ENCODE measurements at regions not wholly inside any gene's neighbourhood (a gene's known extent, or its start where the extent isn't known, plus 50 kb on each side); places are given as distances from the start of the nearest gene placed in this dataset.
"Not testable (repeated sequence)": the region's sequence is repeated elsewhere in the genome, so short reads cannot be mapped to it uniquely, and the experiment has no call there.

DNA sequence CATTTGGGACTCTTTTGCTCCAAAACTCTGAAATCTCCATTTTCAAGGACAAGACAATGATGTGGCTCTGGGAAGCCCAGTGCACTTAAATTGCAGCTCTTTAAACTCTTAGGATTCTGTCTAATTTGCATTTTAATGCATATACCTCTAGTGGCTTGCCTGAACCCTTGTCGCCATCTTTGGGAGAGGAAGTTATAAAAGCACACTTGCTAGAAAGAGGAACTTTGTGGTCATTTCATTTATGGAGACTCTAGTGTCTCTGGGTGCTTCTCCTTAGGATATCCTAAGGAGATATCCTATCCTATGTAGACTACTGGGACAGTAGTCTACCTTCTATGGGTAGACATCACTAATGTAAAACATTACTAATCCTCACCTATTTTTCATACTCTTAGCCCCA is 77.3 kb upstream of the SLC1A3 start:
- no peak for DNase-seq (ENCODE audit: low spot score)

DNA sequence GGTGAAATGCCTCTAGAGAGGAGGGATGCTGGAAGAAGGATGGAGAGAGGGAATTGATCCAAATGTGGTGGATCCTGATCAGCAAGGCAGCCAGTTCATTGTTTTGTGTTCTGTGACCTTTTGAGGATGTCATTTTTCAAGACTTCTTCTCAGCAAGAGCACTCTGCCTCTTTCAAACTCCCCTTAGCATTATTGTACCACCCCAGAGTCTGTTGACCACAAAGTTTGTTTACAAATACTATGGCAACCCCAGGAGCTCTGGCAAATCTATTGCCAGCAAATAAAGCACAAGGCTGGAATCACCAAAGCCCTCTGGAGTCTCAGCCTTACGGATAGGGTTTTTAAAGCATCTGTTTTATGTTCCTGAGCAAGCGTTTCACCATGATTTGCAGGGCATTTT is 76.2 kb upstream of the SLC1A3 start:
- DNase-seq (ENCODE audit: low spot score) = no peak

DNA sequence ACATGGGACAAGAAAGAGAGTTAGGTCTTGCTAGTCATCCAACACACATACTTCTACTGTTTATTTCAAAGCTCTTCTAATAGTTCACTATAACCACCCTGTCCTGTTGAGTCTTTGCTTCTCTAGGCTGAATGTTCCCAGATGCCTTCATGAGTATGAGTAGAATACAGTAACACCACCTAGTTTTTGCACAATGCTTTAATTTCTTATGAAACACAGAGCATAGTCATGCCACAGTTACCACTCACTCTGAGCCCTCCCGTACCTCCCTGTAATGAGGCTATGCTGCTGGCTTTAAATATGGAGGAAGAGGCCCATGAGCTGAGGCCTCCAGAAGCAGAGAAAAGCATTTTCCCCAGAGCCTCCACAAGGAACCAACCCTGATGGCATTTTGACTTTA is 75.0 kb upstream of the SLC1A3 start:
- no peak for DNase-seq (ENCODE audit: low spot score)

DNA sequence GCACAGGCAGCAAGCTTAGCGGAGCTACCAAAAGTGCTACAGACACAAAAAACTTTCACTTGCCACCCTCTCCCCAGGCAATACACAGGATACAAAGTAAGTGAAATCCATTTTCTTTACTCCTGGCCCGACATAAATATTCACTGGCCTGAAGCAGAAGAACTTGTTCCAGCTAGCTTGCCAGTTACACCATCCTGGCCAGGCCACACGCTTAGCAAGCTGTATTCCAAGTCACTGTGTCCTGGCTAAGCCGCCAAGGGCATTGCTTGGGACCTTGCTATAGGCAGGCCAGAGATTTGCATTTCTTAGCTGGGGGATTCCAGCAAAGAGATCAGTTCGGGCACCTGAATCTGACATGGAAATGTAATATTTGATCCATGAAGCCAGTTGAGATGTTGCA is 71.0 kb upstream of the SLC1A3 start:
- DNase-seq (ENCODE audit: low spot score) = no peak

DNA sequence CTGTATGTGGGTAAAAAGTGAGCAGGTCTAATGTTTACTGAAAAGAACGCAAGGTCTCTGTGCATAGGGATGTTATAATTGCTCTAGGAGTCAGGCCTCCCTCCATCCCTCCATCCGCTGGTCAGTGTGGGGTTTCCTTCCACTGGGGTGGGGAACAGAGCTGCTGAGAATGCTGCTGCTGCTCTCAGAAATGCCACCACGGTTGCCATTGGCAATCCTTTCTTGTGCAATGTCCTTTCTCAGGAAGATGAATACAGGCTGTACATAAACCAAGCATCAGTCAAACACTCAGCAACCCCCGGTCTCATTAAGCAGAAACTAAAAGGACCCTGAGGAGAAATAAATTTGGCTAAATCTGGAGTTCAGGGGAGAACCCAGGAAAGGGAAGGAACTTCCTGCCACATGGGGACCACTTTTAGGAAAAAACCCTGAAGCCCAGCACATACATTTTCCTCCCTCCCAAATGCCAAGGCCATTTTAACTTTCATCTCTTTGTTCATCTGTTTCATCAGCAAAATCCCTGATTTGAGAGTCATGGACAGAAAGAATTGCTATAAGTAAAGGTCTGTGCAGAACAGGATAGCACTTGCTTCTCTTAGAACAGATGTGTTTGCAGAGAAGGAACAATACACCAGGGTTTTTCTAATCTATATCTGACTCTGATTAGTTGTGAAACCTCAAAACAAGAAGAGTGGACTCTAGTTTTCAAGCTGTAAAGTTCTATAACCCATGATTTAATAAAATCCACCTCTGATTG is 70.4 kb upstream of the SLC1A3 start:
- DNase-seq (ENCODE audit: low spot score) = no peak

DNA sequence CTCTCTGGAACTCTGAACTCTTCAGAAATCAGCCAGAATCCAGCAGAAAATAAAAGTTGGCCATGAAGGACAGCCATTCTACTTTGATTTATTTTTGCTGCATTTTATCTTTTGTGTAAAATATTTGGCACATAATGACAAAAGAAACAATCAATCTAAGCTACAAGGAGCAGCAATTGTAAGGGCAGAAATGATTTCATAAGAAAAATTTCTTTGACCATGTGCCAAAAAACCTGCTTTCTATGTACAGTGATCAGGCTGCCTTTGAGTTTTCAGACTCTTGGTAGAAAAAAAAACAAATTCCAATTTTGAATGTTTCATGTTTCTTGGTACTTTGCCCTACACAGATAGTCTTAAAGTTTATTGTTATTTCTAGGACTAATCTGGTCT is 69.8 kb upstream of the SLC1A3 start:
- DNase-seq (ENCODE audit: low spot score) = no peak

DNA sequence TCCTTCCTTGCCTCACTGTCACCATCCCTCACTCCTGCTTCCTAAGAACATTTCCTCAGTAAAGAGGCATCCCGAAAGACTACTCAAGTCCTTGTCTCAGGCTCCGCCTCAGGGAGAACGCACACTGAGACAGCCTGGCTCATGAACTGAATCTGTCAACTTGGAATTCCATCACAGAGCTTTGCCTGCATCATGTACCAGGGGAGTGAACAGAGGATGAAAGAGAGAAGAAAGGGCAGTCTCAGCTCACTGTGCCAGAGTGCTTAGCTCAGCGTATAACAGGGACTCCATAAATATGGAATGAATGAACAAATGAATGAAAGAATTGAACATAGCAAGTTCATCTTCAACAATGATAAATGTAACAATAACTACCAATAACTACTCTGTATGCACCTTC is 68.7 kb upstream of the SLC1A3 start:
- DNase-seq (ENCODE audit: low spot score) = no peak

DNA sequence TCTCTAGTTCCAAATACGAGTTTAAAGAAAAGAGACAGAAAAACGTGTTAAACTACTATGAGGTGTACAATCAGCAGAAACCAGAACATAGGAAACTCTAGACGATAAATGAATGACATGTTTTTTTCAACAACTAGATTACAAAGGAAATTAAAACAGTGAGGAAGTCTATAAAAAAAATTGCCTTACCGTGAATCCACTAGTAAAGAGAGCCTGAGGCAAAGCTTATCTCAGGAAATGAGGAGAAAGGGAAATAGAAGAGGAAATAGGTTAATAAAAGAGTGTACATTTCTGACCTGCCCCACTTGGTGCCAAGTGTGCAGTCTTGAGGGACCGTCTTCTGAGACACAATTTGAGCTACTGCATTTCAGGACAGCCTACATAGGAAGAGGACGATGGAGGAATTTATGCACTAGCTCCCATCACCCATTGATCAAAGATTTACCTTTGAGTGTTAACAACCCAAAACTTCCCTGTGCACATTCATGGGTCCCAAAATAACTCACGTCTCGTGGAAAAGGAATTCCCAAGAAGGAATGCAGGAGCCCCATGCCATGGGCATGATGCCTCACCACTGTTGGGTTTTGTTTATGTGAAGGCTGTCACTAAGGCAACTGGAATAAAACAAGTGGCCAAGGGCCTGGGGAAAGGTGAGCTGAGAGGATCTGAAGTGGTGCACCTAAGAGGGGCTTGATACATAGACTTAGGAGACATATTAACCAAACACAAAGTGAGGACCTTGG is 53.6 kb upstream of the SLC1A3 start:
- DNase-seq (ENCODE audit: low spot score) = no peak

DNA sequence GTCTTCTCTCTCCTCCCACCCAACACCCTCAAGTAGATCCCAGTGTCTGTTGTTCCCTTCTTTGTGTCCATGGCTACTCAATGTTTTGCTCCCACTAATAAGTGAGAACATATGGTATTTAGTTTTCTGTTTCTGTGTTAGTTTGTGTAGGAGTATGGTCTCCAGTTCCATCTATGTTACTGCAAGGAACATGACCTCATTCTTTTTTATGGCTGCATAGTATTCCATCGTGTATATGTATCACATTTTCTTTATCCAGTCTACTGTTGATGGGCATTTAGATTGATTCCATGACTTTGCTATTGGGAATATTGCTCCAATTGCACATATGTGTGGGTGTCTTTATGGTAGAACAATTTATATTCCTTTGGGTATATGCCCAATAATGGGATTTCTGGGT is 51.4 kb upstream of the SLC1A3 start:
- DNase-seq (ENCODE audit: low spot score) = not testable (repeated sequence)

Data from germinal center (tissue), 1 donor.